ENCODE measurements at regions not wholly inside any gene's neighbourhood (a gene's known extent, or its start where the extent isn't known, plus 50 kb on each side); places are given as distances from the start of the nearest gene placed in this dataset.

DNA sequence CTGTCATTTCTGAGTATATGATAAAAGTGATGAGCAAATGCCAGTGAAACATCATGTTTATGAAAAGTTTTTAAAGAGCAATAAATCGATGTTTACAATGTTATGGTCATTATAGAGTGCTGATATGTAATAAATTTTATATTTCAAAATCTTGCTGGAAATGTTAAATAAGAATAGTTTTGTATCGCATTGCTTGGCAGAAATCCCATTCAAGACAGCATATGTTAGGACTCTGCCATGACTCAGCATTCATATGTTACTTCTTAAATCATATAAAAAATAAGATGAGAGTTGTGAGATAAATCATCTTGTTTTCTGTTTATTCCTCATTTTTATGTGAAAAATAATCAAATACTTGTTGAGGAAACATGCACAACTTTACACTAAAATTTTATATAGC, 949.9 kb upstream of the NRXN1 start:
- no peak overlapping the region for H3K4me3 ChIP-seq
- DNase-seq, result no peak
- H4K20me1 ChIP-seq (ENCODE audit: insufficient read depth), result no peaks in the 10 kb centered on the region
- CTCF ChIA-PET, result no interaction called here
- TF ChIP-seq, protein P1, sequence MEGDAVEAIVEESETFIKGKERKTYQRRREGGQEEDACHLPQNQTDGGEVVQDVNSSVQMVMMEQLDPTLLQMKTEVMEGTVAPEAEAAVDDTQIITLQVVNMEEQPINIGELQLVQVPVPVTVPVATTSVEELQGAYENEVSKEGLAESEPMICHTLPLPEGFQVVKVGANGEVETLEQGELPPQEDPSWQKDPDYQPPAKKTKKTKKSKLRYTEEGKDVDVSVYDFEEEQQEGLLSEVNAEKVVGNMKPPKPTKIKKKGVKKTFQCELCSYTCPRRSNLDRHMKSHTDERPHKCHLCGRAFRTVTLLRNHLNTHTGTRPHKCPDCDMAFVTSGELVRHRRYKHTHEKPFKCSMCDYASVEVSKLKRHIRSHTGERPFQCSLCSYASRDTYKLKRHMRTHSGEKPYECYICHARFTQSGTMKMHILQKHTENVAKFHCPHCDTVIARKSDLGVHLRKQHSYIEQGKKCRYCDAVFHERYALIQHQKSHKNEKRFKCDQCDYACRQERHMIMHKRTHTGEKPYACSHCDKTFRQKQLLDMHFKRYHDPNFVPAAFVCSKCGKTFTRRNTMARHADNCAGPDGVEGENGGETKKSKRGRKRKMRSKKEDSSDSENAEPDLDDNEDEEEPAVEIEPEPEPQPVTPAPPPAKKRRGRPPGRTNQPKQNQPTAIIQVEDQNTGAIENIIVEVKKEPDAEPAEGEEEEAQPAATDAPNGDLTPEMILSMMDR (conservative IDR thresholded peaks at IDR 0.05), result no peak
- TF ChIP-seq EZH2 (IDR thresholded peaks at IDR 0.05; ENCODE audit: low read depth), result no peak
- BruUV-seq (replicated peaks), result no TSS peak
- no peaks in the 10 kb centered on the region for H3K4me1 ChIP-seq (replicated peaks; ENCODE audit: insufficient read depth)
- H3K27me3 ChIP-seq (ENCODE audit: insufficient read depth, low read depth), result no peaks in the 10 kb centered on the region
- intact Hi-C loops (cut with micrococcal nuclease; ENCODE audit: unreplicated experiment), result no loop called here
- H3F3A ChIP-seq (ENCODE audit: insufficient read depth, low read depth), result no peaks in the 10 kb centered on the region
- H2AFZ ChIP-seq, result peak overlapping the region; percentile 36; the same call in 1 of the 2 replicates
- POLR2A ChIA-PET (ENCODE audit: unreplicated experiment), result no interaction called here
- H3K9me2 ChIP-seq (ENCODE audit: insufficient read depth), result no peaks in the 10 kb centered on the region
- no peak overlapping the region for H3K27ac ChIP-seq
- no peaks in the 10 kb centered on the region for H3K36me3 ChIP-seq (ENCODE audit: low read depth)
- H3K4me2 ChIP-seq, result peak overlapping the region; percentile 13; the same call in 1 of the 2 replicates
- H3K9me3 ChIP-seq (ENCODE audit: insufficient read depth, low read depth), result no peaks in the 10 kb centered on the region
- H3K79me2 ChIP-seq (ENCODE audit: low read depth), result no peaks in the 10 kb centered on the region

DNA sequence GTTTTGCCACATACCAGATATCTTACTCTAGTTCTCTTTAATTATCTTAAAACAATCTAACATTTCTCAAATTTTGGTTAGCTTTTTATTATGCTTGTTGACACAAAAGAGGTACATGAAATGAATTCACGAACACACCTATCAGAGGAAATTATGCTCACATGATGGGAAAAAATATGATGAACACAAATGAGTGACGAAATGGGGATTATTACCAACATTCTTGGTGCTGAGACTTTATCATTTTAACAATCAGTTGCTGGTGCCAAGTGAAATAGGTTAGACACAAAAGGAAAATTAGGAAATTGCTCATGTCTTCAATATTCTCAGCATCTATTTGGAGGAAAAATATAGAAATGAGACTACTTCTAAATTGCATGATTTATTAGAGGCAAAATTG, 944.7 kb upstream of the NRXN1 start:
- H3K27ac ChIP-seq, result no peak overlapping the region
- intact Hi-C loops (cut with micrococcal nuclease; ENCODE audit: unreplicated experiment), result no loop called here
- H3K27me3 ChIP-seq (ENCODE audit: insufficient read depth, low read depth), result no peaks in the 10 kb centered on the region
- H3K9me2 ChIP-seq (ENCODE audit: insufficient read depth), result no peaks in the 10 kb centered on the region
- no peaks in the 10 kb centered on the region for H4K20me1 ChIP-seq (ENCODE audit: insufficient read depth)
- DNase-seq, result no peak
- H3K4me3 ChIP-seq, result no peak overlapping the region
- TF ChIP-seq, protein P1 (conservative IDR thresholded peaks at IDR 0.05), result no peak
- no peak for TF ChIP-seq EZH2 (IDR thresholded peaks at IDR 0.05; ENCODE audit: low read depth)
- no peaks in the 10 kb centered on the region for H3K4me1 ChIP-seq (replicated peaks; ENCODE audit: insufficient read depth)
- ChIA-PET POLR2A (ENCODE audit: unreplicated experiment) (no interaction called here), CTCF (no interaction called here)
- no peaks in the 10 kb centered on the region for H3K79me2 ChIP-seq (ENCODE audit: low read depth)
- no TSS peak for BruUV-seq (replicated peaks)
- H2AFZ ChIP-seq, result no peak overlapping the region
- H3K9me3 ChIP-seq (ENCODE audit: insufficient read depth, low read depth), result no peaks in the 10 kb centered on the region
- no peaks in the 10 kb centered on the region for H3K36me3 ChIP-seq (ENCODE audit: low read depth)
- no peaks in the 10 kb centered on the region for H3F3A ChIP-seq (ENCODE audit: insufficient read depth, low read depth)
- H3K4me2 ChIP-seq, result no peak overlapping the region

GRCh38 chr2:51971136-51971535, 939.2 kb upstream of the NRXN1 start:
- POLR2A ChIA-PET (ENCODE audit: unreplicated experiment), result no interaction called here
- H2AFZ ChIP-seq, result no peak overlapping the region
- no peak for TF ChIP-seq EZH2 (IDR thresholded peaks at IDR 0.05; ENCODE audit: low read depth)
- TF ChIP-seq, protein P1 (conservative IDR thresholded peaks at IDR 0.05), result no peak
- H3K36me3 ChIP-seq (ENCODE audit: low read depth), result no peaks in the 10 kb centered on the region
- DNase-seq, result no peak
- no peak overlapping the region for H3K4me3 ChIP-seq
- no peaks in the 10 kb centered on the region for H3K4me1 ChIP-seq (replicated peaks; ENCODE audit: insufficient read depth)
- H4K20me1 ChIP-seq (ENCODE audit: insufficient read depth), result no peaks in the 10 kb centered on the region
- H3K79me2 ChIP-seq (ENCODE audit: low read depth), result no peaks in the 10 kb centered on the region
- intact Hi-C loops (cut with micrococcal nuclease; ENCODE audit: unreplicated experiment), result no loop called here
- H3K27me3 ChIP-seq (ENCODE audit: insufficient read depth, low read depth), result no peaks in the 10 kb centered on the region
- no TSS peak for BruUV-seq (replicated peaks)
- H3K9me3 ChIP-seq (ENCODE audit: insufficient read depth, low read depth), result no peaks in the 10 kb centered on the region
- CTCF ChIA-PET, result no interaction called here
- H3F3A ChIP-seq (ENCODE audit: insufficient read depth, low read depth), result no peaks in the 10 kb centered on the region
- no peak overlapping the region for H3K4me2 ChIP-seq
- no peak overlapping the region for H3K27ac ChIP-seq
- no peaks in the 10 kb centered on the region for H3K9me2 ChIP-seq (ENCODE audit: insufficient read depth)

Data from PC-9 (cell line).